ENCODE measurements at regions not wholly inside any gene's neighbourhood (a gene's known extent, or its start where the extent isn't known, plus 50 kb on each side); places are given as distances from the start of the nearest gene placed in this dataset.

DNA sequence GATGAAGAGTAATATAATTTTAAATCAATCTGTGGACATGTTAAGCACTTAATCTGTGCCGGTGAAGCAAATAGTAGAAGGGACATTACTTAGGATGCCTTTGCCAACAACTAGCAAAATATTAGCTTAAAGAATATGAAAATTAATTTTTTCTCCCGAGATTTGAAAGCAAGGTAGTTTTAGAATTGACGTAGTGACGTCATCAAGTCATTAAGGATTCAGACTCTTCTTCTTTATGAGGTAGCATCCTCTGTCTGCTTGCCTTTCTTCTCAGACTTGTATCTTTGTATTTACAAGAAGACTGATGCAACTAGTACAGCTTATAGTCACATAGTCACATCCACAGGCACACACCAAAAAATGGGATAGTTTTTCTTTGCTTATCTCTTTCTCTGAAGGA is 374.4 kb downstream of the MMUT start (continued):
- TF ChIP-seq GABPA (IDR thresholded peaks at IDR 0.05 in 1 of 2, conservative IDR thresholded peaks at IDR 0.05 in 1 of 2) (no peak), ATF3 (IDR thresholded peaks at IDR 0.05) (no peak), RXRA (IDR thresholded peaks at IDR 0.05) (no peak)

- no peak for DNase-seq (ENCODE audit: low spot score)
- no peak for TF ChIP-seq TAF1 (conservative IDR thresholded peaks at IDR 0.05)
- TF ChIP-seq ATF3 (IDR thresholded peaks at IDR 0.05) = no peak
- TF ChIP-seq YY1 (IDR thresholded peaks at IDR 0.05) = no peak
- TF ChIP-seq RXRA (IDR thresholded peaks at IDR 0.05) = no peak
- TF ChIP-seq GABPA (IDR thresholded peaks at IDR 0.05 in 1 of 2, conservative IDR thresholded peaks at IDR 0.05 in 1 of 2) = no peak
- no peak for TF ChIP-seq EGR1 (IDR thresholded peaks at IDR 0.05; ENCODE audit: low read depth in 2 of 2)
- TF ChIP-seq FOXA2 (IDR thresholded peaks at IDR 0.05) = no peak
- no peak for TF ChIP-seq NR2F2 (IDR thresholded peaks at IDR 0.05)
- TF ChIP-seq, protein P1, sequence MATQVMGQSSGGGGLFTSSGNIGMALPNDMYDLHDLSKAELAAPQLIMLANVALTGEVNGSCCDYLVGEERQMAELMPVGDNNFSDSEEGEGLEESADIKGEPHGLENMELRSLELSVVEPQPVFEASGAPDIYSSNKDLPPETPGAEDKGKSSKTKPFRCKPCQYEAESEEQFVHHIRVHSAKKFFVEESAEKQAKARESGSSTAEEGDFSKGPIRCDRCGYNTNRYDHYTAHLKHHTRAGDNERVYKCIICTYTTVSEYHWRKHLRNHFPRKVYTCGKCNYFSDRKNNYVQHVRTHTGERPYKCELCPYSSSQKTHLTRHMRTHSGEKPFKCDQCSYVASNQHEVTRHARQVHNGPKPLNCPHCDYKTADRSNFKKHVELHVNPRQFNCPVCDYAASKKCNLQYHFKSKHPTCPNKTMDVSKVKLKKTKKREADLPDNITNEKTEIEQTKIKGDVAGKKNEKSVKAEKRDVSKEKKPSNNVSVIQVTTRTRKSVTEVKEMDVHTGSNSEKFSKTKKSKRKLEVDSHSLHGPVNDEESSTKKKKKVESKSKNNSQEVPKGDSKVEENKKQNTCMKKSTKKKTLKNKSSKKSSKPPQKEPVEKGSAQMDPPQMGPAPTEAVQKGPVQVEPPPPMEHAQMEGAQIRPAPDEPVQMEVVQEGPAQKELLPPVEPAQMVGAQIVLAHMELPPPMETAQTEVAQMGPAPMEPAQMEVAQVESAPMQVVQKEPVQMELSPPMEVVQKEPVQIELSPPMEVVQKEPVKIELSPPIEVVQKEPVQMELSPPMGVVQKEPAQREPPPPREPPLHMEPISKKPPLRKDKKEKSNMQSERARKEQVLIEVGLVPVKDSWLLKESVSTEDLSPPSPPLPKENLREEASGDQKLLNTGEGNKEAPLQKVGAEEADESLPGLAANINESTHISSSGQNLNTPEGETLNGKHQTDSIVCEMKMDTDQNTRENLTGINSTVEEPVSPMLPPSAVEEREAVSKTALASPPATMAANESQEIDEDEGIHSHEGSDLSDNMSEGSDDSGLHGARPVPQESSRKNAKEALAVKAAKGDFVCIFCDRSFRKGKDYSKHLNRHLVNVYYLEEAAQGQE (IDR thresholded peaks at IDR 0.05) = no peak
- no peak for TF ChIP-seq SP1 (IDR thresholded peaks at IDR 0.05)
- TF ChIP-seq JUND (IDR thresholded peaks at IDR 0.05) = no peak
- no peak for TF ChIP-seq HNF4G (IDR thresholded peaks at IDR 0.05)
- no peaks in the 10 kb centered on the region for H3K36me3 ChIP-seq (ENCODE audit: control insufficient read depth in 4 of 4, insufficient read depth in 3 of 4, low read depth in 1 of 4, low read length in 3 of 4)
- H3K27me3 ChIP-seq (ENCODE audit: control insufficient read depth in 4 of 4, insufficient read depth in 4 of 4, low read length in 3 of 4) = no peaks in the 10 kb centered on the region
- 64% methylated on average over 3 of the region's 3 CpGs for WGBS
- no peaks in the 10 kb centered on the region for H3K4me1 ChIP-seq (ENCODE audit: control insufficient read depth in 4 of 4, insufficient read depth in 4 of 4, low read length in 3 of 4)
- no peak overlapping the region for H3K27ac ChIP-seq (ENCODE audit: low read depth in 1 of 2, low read length in 2 of 2)
- no peak overlapping the region for H3K9ac ChIP-seq (ENCODE audit: low read depth in 1 of 2, low read length in 2 of 2)
- no peaks in the 10 kb centered on the region for H3K9me3 ChIP-seq (ENCODE audit: control insufficient read depth in 4 of 4, low read length in 3 of 4)
- no peak overlapping the region for H3K4me3 ChIP-seq (ENCODE audit: low read depth in 1 of 3, low read length in 3 of 3)
Observed at GRCh38 chr6:49087369-49087768, 375.7 kb downstream of the MMUT start.

DNA sequence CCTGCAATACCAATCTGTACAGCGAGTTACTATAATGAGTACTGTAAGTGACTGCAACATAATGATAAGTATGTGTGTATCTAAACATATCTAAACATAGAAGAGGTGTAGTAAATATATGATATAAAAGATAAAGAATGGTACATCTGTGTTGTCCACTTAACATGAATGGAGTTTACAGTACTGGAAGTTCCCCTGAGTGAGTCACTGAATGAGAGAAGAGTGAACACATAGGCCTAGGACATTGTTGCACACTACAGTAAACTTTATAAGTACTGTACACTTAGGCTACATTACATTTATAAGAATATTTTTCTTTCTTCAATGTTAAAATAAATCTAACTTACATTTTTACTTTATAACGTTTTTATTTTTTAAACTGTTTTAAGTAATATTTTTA is 380.4 kb downstream of the MMUT start:
- no peak overlapping the region for H3K4me3 ChIP-seq (ENCODE audit: low read depth in 1 of 3, low read length in 3 of 3)
- H3K27ac ChIP-seq (ENCODE audit: low read depth in 1 of 2, low read length in 2 of 2) = no peak overlapping the region
- 63% methylated on average over 2 of the region's 2 CpGs for whole genome bisulfite sequencing
- H3K4me1 ChIP-seq (ENCODE audit: control insufficient read depth in 4 of 4, insufficient read depth in 4 of 4, low read length in 3 of 4) = no peaks in the 10 kb centered on the region
- no peaks in the 10 kb centered on the region for H3K36me3 ChIP-seq (ENCODE audit: control insufficient read depth in 4 of 4, insufficient read depth in 3 of 4, low read depth in 1 of 4, low read length in 3 of 4)
- no peak overlapping the region for H3K9ac ChIP-seq (ENCODE audit: low read depth in 1 of 2, low read length in 2 of 2)
- no peaks in the 10 kb centered on the region for H3K27me3 ChIP-seq (ENCODE audit: control insufficient read depth in 4 of 4, insufficient read depth in 4 of 4, low read length in 3 of 4)
- no peaks in the 10 kb centered on the region for H3K9me3 ChIP-seq (ENCODE audit: control insufficient read depth in 4 of 4, low read length in 3 of 4)
- no peak for DNase-seq (ENCODE audit: low spot score)
- TF ChIP-seq NR2F2 (IDR thresholded peaks at IDR 0.05) (no peak), FOXA2 (IDR thresholded peaks at IDR 0.05) (no peak), CTCF (IDR thresholded peaks at IDR 0.05; ENCODE audit: low read depth, low read length, missing input control) (no peak), HNF4A (conservative IDR thresholded peaks at IDR 0.05) (no peak), SP1 (IDR thresholded peaks at IDR 0.05) (no peak), GABPA (IDR thresholded peaks at IDR 0.05 in 1 of 2, conservative IDR thresholded peaks at IDR 0.05 in 1 of 2) (no peak), JUND (IDR thresholded peaks at IDR 0.05) (no peak), ATF3 (IDR thresholded peaks at IDR 0.05) (no peak), FOXA1 (IDR thresholded peaks at IDR 0.05) (no peak), RXRA (IDR thresholded peaks at IDR 0.05) (no peak)
- TF ChIP-seq, protein P2, sequence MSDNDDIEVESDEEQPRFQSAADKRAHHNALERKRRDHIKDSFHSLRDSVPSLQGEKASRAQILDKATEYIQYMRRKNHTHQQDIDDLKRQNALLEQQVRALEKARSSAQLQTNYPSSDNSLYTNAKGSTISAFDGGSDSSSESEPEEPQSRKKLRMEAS (IDR thresholded peaks at IDR 0.05) = no peak
- TF ChIP-seq, protein P1 (IDR thresholded peaks at IDR 0.05) = no peak
- TF ChIP-seq, protein P3, sequence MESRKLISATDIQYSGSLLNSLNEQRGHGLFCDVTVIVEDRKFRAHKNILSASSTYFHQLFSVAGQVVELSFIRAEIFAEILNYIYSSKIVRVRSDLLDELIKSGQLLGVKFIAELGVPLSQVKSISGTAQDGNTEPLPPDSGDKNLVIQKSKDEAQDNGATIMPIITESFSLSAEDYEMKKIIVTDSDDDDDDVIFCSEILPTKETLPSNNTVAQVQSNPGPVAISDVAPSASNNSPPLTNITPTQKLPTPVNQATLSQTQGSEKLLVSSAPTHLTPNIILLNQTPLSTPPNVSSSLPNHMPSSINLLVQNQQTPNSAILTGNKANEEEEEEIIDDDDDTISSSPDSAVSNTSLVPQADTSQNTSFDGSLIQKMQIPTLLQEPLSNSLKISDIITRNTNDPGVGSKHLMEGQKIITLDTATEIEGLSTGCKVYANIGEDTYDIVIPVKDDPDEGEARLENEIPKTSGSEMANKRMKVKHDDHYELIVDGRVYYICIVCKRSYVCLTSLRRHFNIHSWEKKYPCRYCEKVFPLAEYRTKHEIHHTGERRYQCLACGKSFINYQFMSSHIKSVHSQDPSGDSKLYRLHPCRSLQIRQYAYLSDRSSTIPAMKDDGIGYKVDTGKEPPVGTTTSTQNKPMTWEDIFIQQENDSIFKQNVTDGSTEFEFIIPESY (IDR thresholded peaks at IDR 0.05) = no peak

All from liver (tissue), 8 donors.